ENCODE measurements at regions not wholly inside any gene's neighbourhood (a gene's known extent, or its start where the extent isn't known, plus 50 kb on each side); places are given as distances from the start of the nearest gene placed in this dataset.

- TF ChIP-seq CTCF (IDR thresholded peaks at IDR 0.05; ENCODE audit: extremely low read depth in 1 of 2, insufficient read depth in 1 of 2, low read depth in 1 of 2, low read length in 2 of 2) = no peak
- TF ChIP-seq MYC (IDR thresholded peaks at IDR 0.05; ENCODE audit: low read depth, low read length) = no peak
- no peak for TF ChIP-seq POLR2A (IDR thresholded peaks at IDR 0.05; ENCODE audit: low read depth, low read length)
These were observed 896.5 kb downstream of the SORCS1 start for GRCh38 chr10:106268000-106268399.

Data from endothelial cell of umbilical vein (primary cell).